GM18907 (cell line): ENCODE measurements at regions not wholly inside any gene's neighbourhood (a gene's known extent, or its start where the extent isn't known, plus 50 kb on each side); places are given as distances from the start of the nearest gene placed in this dataset.
"Not testable (repeated sequence)": the region's sequence is repeated elsewhere in the genome, so short reads cannot be mapped to it uniquely, and the experiment has no call there.

Source experiments
- ATAC-seq: cut with Tn5 transposase; IDR thresholded peaks from one replicate; pipeline ENCODE4 v1.9.1; 2021; ENCODE audit warnings: mild to moderate bottlenecking, moderate library complexity; ENCODE audit not compliant: unreplicated experiment

GRCh38 chrX:121635141-121635540 is 587.7 kb downstream of the GLUD2 start:
- no peak for ATAC-seq

- no peak for ATAC-seq
These were observed 592.4 kb downstream of the GLUD2 start for GRCh38 chrX:121639781-121640180.

GRCh38 chrX:121641560-121641959 is 594.1 kb downstream of the GLUD2 start:
- ATAC-seq, result no peak

GRCh38 chrX:121642415-121642814 is 595.0 kb downstream of the GLUD2 start:
- ATAC-seq, result no peak

- no peak for ATAC-seq
These were observed 602.0 kb downstream of the GLUD2 start for GRCh38 chrX:121649417-121649816.

GRCh38 chrX:121655276-121655675 is 607.9 kb downstream of the GLUD2 start:
- ATAC-seq, result no peak

- ATAC-seq, result no peak
These were observed 618.8 kb downstream of the GLUD2 start for GRCh38 chrX:121666171-121666570.

GRCh38 chrX:121671649-121672048 is 624.2 kb downstream of the GLUD2 start:
- no peak for ATAC-seq

- ATAC-seq, result not testable (repeated sequence)
These were observed 661.8 kb downstream of the GLUD2 start for GRCh38 chrX:121709236-121709635.

GRCh38 chrX:121733514-121733913 is 686.1 kb downstream of the GLUD2 start:
- no peak for ATAC-seq

GRCh38 chrX:121746105-121746504 is 698.7 kb downstream of the GLUD2 start:
- ATAC-seq, result no peak

- not testable (repeated sequence) for ATAC-seq
These were observed 706.2 kb downstream of the GLUD2 start for GRCh38 chrX:121753602-121754001.

GRCh38 chrX:121754301-121754700 is 706.9 kb downstream of the GLUD2 start:
- no peak for ATAC-seq

- no peak for ATAC-seq
These were observed 708.1 kb downstream of the GLUD2 start for GRCh38 chrX:121755541-121755940.

GRCh38 chrX:121761845-121762244 is 714.4 kb downstream of the GLUD2 start:
- ATAC-seq, result no peak

- no peak for ATAC-seq
These were observed 716.3 kb downstream of the GLUD2 start for GRCh38 chrX:121763671-121764070.

- not testable (repeated sequence) for ATAC-seq
These were observed 720.8 kb downstream of the GLUD2 start for GRCh38 chrX:121768210-121768609.

GRCh38 chrX:121781991-121782390 is 734.6 kb downstream of the GLUD2 start:
- no peak for ATAC-seq

GRCh38 chrX:121782544-121782943 is 735.1 kb downstream of the GLUD2 start:
- no peak for ATAC-seq

GRCh38 chrX:121782976-121783375 is 735.6 kb downstream of the GLUD2 start:
- ATAC-seq, result no peak

GRCh38 chrX:121802881-121803412 is 755.5 kb downstream of the GLUD2 start:
- ATAC-seq, result no peak

GRCh38 chrX:121823406-121823805 is 776.0 kb downstream of the GLUD2 start:
- no peak for ATAC-seq

- no peak for ATAC-seq
These were observed 784.2 kb downstream of the GLUD2 start for GRCh38 chrX:121831601-121832000.
